Thyroid gland (tissue), 4 donors: ENCODE measurements at regions not wholly inside any gene's neighbourhood (a gene's known extent, or its start where the extent isn't known, plus 50 kb on each side); places are given as distances from the start of the nearest gene placed in this dataset.

Experiments
- DNase-seq, 2 donors: peaks; one replicate each; pipeline ENCODE4 v3.0.0-alpha.2; 2019
- H3K27ac ChIP-seq, 3 donors: fragments of 200-600 bp; sonication (generic); 1 replicate in 2 of 3; 2 replicates in 1 of 3; pipeline ENCODE4 v1.5.1; 2016 to 2019; ENCODE audit warnings: mild to moderate bottlenecking in 1 of 3, moderate library complexity in 1 of 3
- H3K27me3 ChIP-seq: fragments of 200-600 bp; sonication (generic); one replicate; pipeline ENCODE4 v1.5.1; 2019
- H3K36me3 ChIP-seq, 2 donors: fragments of 200-600 bp; sonication (generic); one replicate each; pipeline ENCODE4 v1.5.1; 2016 to 2019
- H3K4me1 ChIP-seq, 2 donors: fragments of 200-600 bp; sonication (generic); one replicate each; pipeline ENCODE4 v1.5.1; 2017 to 2019
- H3K4me3 ChIP-seq, 3 donors: fragments of 200-600 bp; sonication (generic); replicated peaks in 1 of 3; 1 replicate in 2 of 3; 2 replicates in 1 of 3; pipeline ENCODE4 v1.5.1; 2016; ENCODE audit warnings: mild to moderate bottlenecking in 1 of 3
- H3K9me3 ChIP-seq: fragments of 200-600 bp; sonication (generic); one replicate; pipeline ENCODE4 v1.5.1; 2017
- POLR2A ChIP-seq, 2 donors: fragments of 450-650 bp; IDR thresholded peaks; one replicate each; pipeline ENCODE4 v1.6.1; 2017; ENCODE audit warnings: antibody characterized with exemption in 2 of 2, mild to moderate bottlenecking in 2 of 2, moderate library complexity in 1 of 2
- WGBS, 2 donors: methylation state at CpG; one replicate each; pipeline ENCODE4 v1.1.5; 2017; 5-methylcytosine and 5-hydroxymethylcytosine counted together
- intact Hi-C: fragments of 100-400 bp; cut with DNase I; formaldehyde crosslinking; loops from one replicate; pipeline ENCODE4 v1.15.1; 2023
- TF ChIP-seq, protein P1 (sequence below), 6 experiments: fragments of 200-600 bp in 3 of 6; fragments of 450-650 bp in 3 of 6; sonication (generic) in 3 of 6; IDR thresholded peaks; one replicate each; pipeline ENCODE4 v1.5.1; 2016 to 2019; ENCODE audit warnings: antibody characterized with exemption in 6 of 6, mild to moderate bottlenecking in 2 of 6, inconsistent platforms in 1 of 6, moderate library complexity in 1 of 6

DNA sequence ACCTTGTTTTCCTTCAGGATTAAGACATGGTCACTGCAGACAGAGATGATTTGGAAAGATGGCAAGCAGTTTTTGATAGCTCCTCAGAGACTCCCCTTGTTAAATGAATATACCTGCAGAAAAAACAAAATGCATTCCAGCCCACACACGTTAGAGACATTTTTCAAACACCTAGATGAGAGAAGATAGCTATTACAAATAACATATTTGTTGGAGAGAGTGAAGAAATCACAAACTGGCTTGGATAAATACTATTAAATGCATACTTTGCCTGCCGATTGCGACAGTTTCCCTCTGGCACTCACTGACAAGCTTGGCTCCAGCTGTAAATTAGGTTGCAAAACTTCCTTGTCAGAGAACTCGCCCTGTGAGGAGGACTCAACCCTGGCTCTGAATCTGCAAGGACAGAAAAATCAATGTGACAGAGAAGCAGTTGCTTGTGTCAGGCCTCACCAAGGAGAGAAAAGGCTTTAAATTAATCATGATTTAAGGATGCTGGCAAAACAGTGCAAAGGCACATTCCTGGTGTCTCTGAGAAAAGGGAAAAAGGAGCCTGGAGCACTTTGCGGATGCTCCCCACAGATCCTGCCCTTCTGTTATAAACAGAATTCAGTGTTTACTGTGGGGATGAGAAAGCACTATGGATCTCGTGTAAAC lies 423.7 kb upstream of the MARCKS start:
- H3K4me1 ChIP-seq: no peaks in the 10 kb centered on the region
- H3K36me3 ChIP-seq: no peaks in the 10 kb centered on the region
- TF ChIP-seq POLR2A (IDR thresholded peaks at IDR 0.05): no peak
- TF ChIP-seq, protein P1, sequence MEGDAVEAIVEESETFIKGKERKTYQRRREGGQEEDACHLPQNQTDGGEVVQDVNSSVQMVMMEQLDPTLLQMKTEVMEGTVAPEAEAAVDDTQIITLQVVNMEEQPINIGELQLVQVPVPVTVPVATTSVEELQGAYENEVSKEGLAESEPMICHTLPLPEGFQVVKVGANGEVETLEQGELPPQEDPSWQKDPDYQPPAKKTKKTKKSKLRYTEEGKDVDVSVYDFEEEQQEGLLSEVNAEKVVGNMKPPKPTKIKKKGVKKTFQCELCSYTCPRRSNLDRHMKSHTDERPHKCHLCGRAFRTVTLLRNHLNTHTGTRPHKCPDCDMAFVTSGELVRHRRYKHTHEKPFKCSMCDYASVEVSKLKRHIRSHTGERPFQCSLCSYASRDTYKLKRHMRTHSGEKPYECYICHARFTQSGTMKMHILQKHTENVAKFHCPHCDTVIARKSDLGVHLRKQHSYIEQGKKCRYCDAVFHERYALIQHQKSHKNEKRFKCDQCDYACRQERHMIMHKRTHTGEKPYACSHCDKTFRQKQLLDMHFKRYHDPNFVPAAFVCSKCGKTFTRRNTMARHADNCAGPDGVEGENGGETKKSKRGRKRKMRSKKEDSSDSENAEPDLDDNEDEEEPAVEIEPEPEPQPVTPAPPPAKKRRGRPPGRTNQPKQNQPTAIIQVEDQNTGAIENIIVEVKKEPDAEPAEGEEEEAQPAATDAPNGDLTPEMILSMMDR (IDR thresholded peaks at IDR 0.05): no peak
- H3K4me3 ChIP-seq: no peak overlapping the region
- H3K27me3 ChIP-seq: no peaks in the 10 kb centered on the region
- H3K9me3 ChIP-seq: no peaks in the 10 kb centered on the region
- H3K27ac ChIP-seq: no peak overlapping the region
- DNase-seq: peak; percentile 8 to 25
- 56 to 65% methylated on average over 6 of the region's 6 CpGs for WGBS, 2 donors
- intact Hi-C loops: no loop called here

- intact Hi-C loops: no loop called here
- DNase-seq: no peak
- 81 to 85% methylated on average over 3 of the region's 3 CpGs for WGBS, 2 donors
- no peaks in the 10 kb centered on the region for H3K27me3 ChIP-seq
- TF ChIP-seq, protein P1 (IDR thresholded peaks at IDR 0.05): no peak
- no peak for TF ChIP-seq POLR2A (IDR thresholded peaks at IDR 0.05)
- no peaks in the 10 kb centered on the region for H3K36me3 ChIP-seq
- no peaks in the 10 kb centered on the region for H3K4me1 ChIP-seq
- H3K27ac ChIP-seq: no peak overlapping the region
- no peak overlapping the region for H3K4me3 ChIP-seq
- H3K9me3 ChIP-seq: no peaks in the 10 kb centered on the region
Observed at GRCh38 chr6:113434641-113435040, 422.5 kb upstream of the MARCKS start.

- WGBS, 2 donors: 45 to 46% methylated on average over 3 of the region's 3 CpGs
- Histone ChIP-seq H3K36me3 (no peaks in the 10 kb centered on the region), H3K9me3 (no peaks in the 10 kb centered on the region), H3K4me1 (no peaks in the 10 kb centered on the region), H3K27me3 (no peaks in the 10 kb centered on the region), H3K27ac (no peak overlapping the region), H3K4me3 (no peak overlapping the region)
- intact Hi-C loops: no loop called here
- TF ChIP-seq, protein P1 (IDR thresholded peaks at IDR 0.05): no peak
- no peak for DNase-seq
Observed at GRCh38 chr6:113437566-113437965, 419.6 kb upstream of the MARCKS start.

DNA sequence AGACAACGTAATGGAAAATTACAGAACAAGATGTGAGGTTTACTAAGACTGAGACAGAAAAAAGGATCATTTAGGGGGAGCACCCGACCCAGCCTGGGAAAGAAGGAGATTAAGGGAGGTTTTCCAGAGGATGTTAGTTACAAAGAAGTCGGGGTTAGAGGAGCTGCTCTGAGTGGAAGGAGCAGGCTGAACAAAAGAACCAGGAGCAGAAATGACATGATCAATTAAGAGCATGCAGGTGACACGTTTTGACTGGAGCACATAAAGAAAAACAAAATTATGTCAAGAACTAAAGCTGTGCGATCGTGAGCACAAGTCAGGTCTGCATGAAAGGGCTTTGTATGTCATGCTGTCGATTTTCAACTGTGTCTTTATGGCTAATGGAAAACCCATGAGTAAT lies 417.3 kb upstream of the MARCKS start:
- no peak for DNase-seq
- 69 to 74% methylated on average over 7 of the region's 7 CpGs for WGBS, 2 donors
- intact Hi-C loops: no loop called here

DNA sequence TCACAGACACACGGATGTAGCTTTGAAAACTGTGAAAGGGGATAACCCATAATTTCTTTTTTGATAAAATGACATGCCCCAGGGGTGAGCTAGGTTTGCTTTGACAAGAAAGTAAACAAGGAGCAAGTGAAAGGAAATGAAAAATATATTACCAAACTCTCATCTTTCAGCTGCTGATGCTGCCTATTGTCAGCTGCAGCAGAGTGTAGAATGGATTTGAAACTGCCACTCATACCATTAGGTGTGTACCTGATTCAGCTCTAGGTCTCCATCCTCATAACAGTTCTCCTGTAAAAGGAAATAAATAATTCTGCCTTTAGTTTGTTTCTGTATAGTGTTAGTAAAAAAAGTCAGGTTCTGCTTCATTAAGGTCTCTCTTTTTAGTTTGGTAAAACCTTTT lies 415.1 kb upstream of the MARCKS start:
- no peak for TF ChIP-seq POLR2A (IDR thresholded peaks at IDR 0.05)
- TF ChIP-seq, protein P1 (IDR thresholded peaks at IDR 0.05): no peak
- no peaks in the 10 kb centered on the region for H3K4me1 ChIP-seq
- H3K4me3 ChIP-seq: no peak overlapping the region
- no peaks in the 10 kb centered on the region for H3K36me3 ChIP-seq
- no peaks in the 10 kb centered on the region for H3K9me3 ChIP-seq
- no peak overlapping the region for H3K27ac ChIP-seq
- 64 to 81% methylated on average over 1 of the region's 1 CpG for WGBS, 2 donors
- no peaks in the 10 kb centered on the region for H3K27me3 ChIP-seq
- intact Hi-C loops: no loop called here
- DNase-seq: no peak

More for the DNA sequence above, 417.3 kb upstream of the MARCKS start:
- Histone ChIP-seq H3K9me3 (no peaks in the 10 kb centered on the region), H3K4me3 (no peak overlapping the region), H3K4me1 (no peaks in the 10 kb centered on the region), H3K27me3 (no peaks in the 10 kb centered on the region), H3K36me3 (no peaks in the 10 kb centered on the region), H3K27ac (no peak overlapping the region)
- no peak for TF ChIP-seq POLR2A (IDR thresholded peaks at IDR 0.05)
- TF ChIP-seq, protein P1 (IDR thresholded peaks at IDR 0.05): no peak
